Gastroesophageal sphincter (tissue), 3 donors: ENCODE measurements at regions not wholly inside any gene's neighbourhood (a gene's known extent, or its start where the extent isn't known, plus 50 kb on each side); places are given as distances from the start of the nearest gene placed in this dataset.
A peak's percentile ranks its signal among the peaks of the same experiment; 100 is the strongest.

Experiments
- CTCF ChIP-seq, 4 experiments: fragments of 200-600 bp in 2 of 4; fragments of 450-650 bp in 2 of 4; sonication (generic) in 1 of 4; IDR thresholded peaks; one replicate each; pipeline ENCODE4 v1.5.1; 2017 to 2019; ENCODE audit warnings: antibody characterized with exemption in 4 of 4, mild to moderate bottlenecking in 2 of 4, moderate library complexity in 2 of 4
- POLR2A ChIP-seq, 2 donors: fragments of 450-650 bp; IDR thresholded peaks; one replicate each; pipeline ENCODE4 v1.6.1; 2017; ENCODE audit warnings: antibody characterized with exemption in 2 of 2, mild to moderate bottlenecking in 2 of 2, moderate library complexity in 1 of 2
- POLR2AphosphoS5 ChIP-seq: sonication (generic); formaldehyde crosslinking; IDR thresholded peaks from one replicate; pipeline ENCODE4 v1.6.1; 2017; ENCODE audit warnings: antibody characterized with exemption

DNA sequence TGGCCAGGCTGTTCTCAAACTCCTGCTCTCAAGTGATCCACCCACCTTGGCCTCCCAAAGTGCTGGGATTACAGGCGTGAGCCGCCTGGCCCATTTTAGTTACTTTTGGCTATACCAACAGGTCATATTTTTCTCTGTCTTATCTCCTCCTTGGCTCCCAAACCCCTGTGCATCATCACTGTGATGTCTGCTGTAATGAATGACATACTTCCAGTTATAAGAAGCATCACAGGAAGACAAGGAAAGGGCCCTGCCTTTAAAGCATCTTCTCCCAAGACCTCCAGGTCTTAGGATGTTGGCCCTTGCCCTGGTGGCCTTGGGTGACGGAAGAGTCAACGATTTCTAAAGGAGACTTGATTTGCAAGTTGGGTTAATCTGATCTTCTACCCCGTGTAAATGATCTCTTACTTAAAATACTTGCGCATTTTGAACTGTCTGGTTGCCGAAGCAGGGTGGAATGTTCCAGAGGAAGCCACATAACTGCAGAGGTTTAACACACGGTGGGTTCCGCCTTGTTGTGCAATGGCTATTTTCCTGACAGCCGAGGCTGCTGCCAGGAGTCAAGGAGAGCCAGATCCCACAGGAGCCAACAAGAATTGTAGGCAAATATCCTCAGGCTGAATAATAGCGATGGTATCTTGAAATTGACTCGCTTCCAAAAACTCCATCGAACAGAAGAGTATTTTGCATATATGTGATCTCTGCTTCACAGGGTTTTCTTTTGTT lies 55.7 kb upstream of the PLXNC1 start:
- TF ChIP-seq CTCF (IDR thresholded peaks at IDR 0.05) (no peak), POLR2AphosphoS5 (peak; percentile 32), POLR2A (IDR thresholded peaks at IDR 0.05) (no peak)
